MCF 10A (cell line): ENCODE measurements at regions not wholly inside any gene's neighbourhood (a gene's known extent, or its start where the extent isn't known, plus 50 kb on each side); places are given as distances from the start of the nearest gene placed in this dataset.

Experiments used
- BruUV-seq: library from RNA; stranded (reverse); fragments of 400-500 nt; replicated peaks from 2 replicates; lab custom pipeline; 2021; lab: Mats Ljungman, UMichigan
- CTCF ChIA-PET: fragments of 300-600 bp; sonication (Branson Sonifier 250); formaldehyde crosslinking; extraction: SDS; loops from one replicate; lab custom pipeline; 2021; ENCODE audit warnings: antibody characterized with exemption, inconsistent platforms; lab: Yijun Ruan, JAX
- POLR2A ChIA-PET: fragments of 300-600, 350-650 bp; sonication (Branson Sonifier 250); formaldehyde crosslinking; extraction: SDS; loops from one replicate; lab custom pipeline; 2020; ENCODE audit warnings: antibody characterized with exemption, inconsistent platforms; lab: Yijun Ruan, JAX
- DNase-seq: peaks from one replicate; pipeline ENCODE4 v3.0.0-alpha.2; 2018; ENCODE audit not compliant: unreplicated experiment
- H3K27ac Mint-ChIP-seq: one replicate; pipeline ENCODE4 v1.8.0; 2022; ENCODE audit warnings: mild to moderate bottlenecking, low read depth, mixed read lengths; ENCODE audit not compliant: unreplicated experiment
- H3K27me3 Mint-ChIP-seq: one replicate; pipeline ENCODE4 v1.8.0; 2022; ENCODE audit warnings: mixed read lengths; ENCODE audit not compliant: insufficient read depth, unreplicated experiment
- H3K36me3 Mint-ChIP-seq: one replicate; pipeline ENCODE4 v1.8.0; 2022; ENCODE audit warnings: mild to moderate bottlenecking, moderate library complexity, mixed read lengths; ENCODE audit not compliant: insufficient read depth, unreplicated experiment
- H3K4me1 Mint-ChIP-seq: one replicate; pipeline ENCODE4 v1.8.0; 2022; ENCODE audit warnings: mixed read lengths; ENCODE audit not compliant: insufficient read depth, unreplicated experiment
- H3K4me3 Mint-ChIP-seq: one replicate; pipeline ENCODE4 v1.8.0; 2022; ENCODE audit warnings: mild to moderate bottlenecking, moderate library complexity, mixed read lengths; ENCODE audit not compliant: unreplicated experiment
- H3K9me3 Mint-ChIP-seq: one replicate; pipeline ENCODE4 v1.8.0; 2022; ENCODE audit warnings: mixed read lengths; ENCODE audit not compliant: unreplicated experiment
- CTCF ChIP-seq: fragments of 200-600 bp; IDR thresholded peaks from one replicate; pipeline ENCODE4 v1.8.0; 2022; ENCODE audit warnings: antibody characterized with exemption, mild to moderate bottlenecking; ENCODE audit not compliant: unreplicated experiment
- intact Hi-C: fragments of 100-400 bp; cut with micrococcal nuclease; formaldehyde crosslinking; loops from 2 replicates; pipeline ENCODE4 v1.14.1; 2022

- Mint-ChIP-seq H3K9me3 (peaks cover 7% of the 10 kb centered on the region), H3K27ac (no peak overlapping the region), H3K4me1 (peaks cover 6% of the 10 kb centered on the region), H3K36me3 (no peaks in the 10 kb centered on the region), H3K4me3 (no peak overlapping the region), H3K27me3 (no peaks in the 10 kb centered on the region)
- CTCF ChIA-PET = interaction anchor here (1.2 kb wide), 1 partner anchor 82 kb away, joined by 4 read pairs; no protein-coding TSS in a partner anchor
- DNase-seq = no peak
- POLR2A ChIA-PET = no interaction called here
- no TSS peak for BruUV-seq
- TF ChIP-seq CTCF = no peak
- intact Hi-C loops = no loop called here
Observed at GRCh38 chr3:82050382-82050781, 288.9 kb upstream of the GBE1 start.

GRCh38 chr3:82048711-82049110, 287.3 kb upstream of the GBE1 start:
- Mint-ChIP-seq H3K27ac (no peak overlapping the region), H3K4me1 (peaks cover 6% of the 10 kb centered on the region), H3K36me3 (no peaks in the 10 kb centered on the region), H3K4me3 (no peak overlapping the region), H3K27me3 (no peaks in the 10 kb centered on the region), H3K9me3 (peaks cover 7% of the 10 kb centered on the region)
- POLR2A ChIA-PET = no interaction called here
- intact Hi-C loops = no loop called here
- CTCF ChIA-PET = no interaction called here
- DNase-seq = no peak
- no TSS peak for BruUV-seq
- TF ChIP-seq CTCF = no peak

GRCh38 chr3:82044930-82045705, 283.7 kb upstream of the GBE1 start:
- no peaks in the 10 kb centered on the region for H3K36me3 Mint-ChIP-seq
- no peak for DNase-seq
- H3K27ac Mint-ChIP-seq = no peak overlapping the region
- H3K4me1 Mint-ChIP-seq = peaks cover 2% of the 10 kb centered on the region
- H3K9me3 Mint-ChIP-seq = peaks cover 2% of the 10 kb centered on the region
- intact Hi-C loops = no loop called here
- BruUV-seq = no TSS peak
- ChIA-PET POLR2A (interaction anchor here (0.5 kb wide), 1 partner anchor 571 kb away, joined by 7 read pairs; no protein-coding TSS in a partner anchor), CTCF (interaction anchor here (0.7 kb wide), 1 partner anchor 360 kb away, joined by 3 read pairs; no protein-coding TSS in a partner anchor)
- TF ChIP-seq CTCF = no peak
- no peaks in the 10 kb centered on the region for H3K27me3 Mint-ChIP-seq
- no peak overlapping the region for H3K4me3 Mint-ChIP-seq

- H3K4me1 Mint-ChIP-seq = no peaks in the 10 kb centered on the region
- intact Hi-C loops = no loop called here
- POLR2A ChIA-PET = interaction anchor here (0.7 kb wide), 1 partner anchor 109 kb away, joined by 3 read pairs; no protein-coding TSS in a partner anchor
- TF ChIP-seq CTCF = no peak
- no peaks in the 10 kb centered on the region for H3K27me3 Mint-ChIP-seq
- CTCF ChIA-PET = no interaction called here
- no peak overlapping the region for H3K4me3 Mint-ChIP-seq
- no peaks in the 10 kb centered on the region for H3K36me3 Mint-ChIP-seq
- no TSS peak for BruUV-seq
- H3K9me3 Mint-ChIP-seq = no peaks in the 10 kb centered on the region
- DNase-seq = no peak
- no peak overlapping the region for H3K27ac Mint-ChIP-seq
Observed at GRCh38 chr3:82038556-82038955, 277.1 kb upstream of the GBE1 start.
